ENCODE measurements at regions not wholly inside any gene's neighbourhood (a gene's known extent, or its start where the extent isn't known, plus 50 kb on each side); places are given as distances from the start of the nearest gene placed in this dataset.
"Not testable (repeated sequence)": the region's sequence is repeated elsewhere in the genome, so short reads cannot be mapped to it uniquely, and the experiment has no call there.

DNA sequence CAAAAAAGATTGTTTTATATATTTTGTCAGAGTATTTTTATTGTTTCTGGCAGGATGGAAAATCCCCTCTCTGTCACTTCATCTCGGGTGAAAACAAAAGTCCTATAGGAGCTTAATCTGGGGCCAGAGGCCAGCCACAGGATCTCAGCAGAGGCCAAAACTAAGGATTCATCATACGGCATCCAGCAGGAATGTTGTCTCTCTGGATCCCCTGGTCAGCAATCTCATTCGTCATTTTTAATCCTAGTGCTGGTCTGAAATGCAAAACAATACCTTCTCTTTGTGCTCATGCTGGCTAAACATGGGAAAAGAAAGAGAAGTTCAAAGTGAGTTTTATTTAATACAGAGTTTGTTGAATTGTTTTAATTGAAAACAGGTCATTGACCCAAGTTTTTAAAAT, 482.5 kb upstream of the AUTS2 start:
- Mint-ChIP-seq H3K9me3 (peaks cover 4% of the 10 kb centered on the region in 2 donors), H3K27me3 (ENCODE audit: low read depth in 2 of 2) (no peaks in the 10 kb centered on the region), H3K36me3 (no peaks in the 10 kb centered on the region), H3K27ac (no peak overlapping the region), H3K4me3 (no peak overlapping the region), H3K4me1 (no peaks in the 10 kb centered on the region)
- H3K9me3 ChIP-seq (ENCODE audit: control insufficient read depth, insufficient read depth, low read length), result no peaks in the 10 kb centered on the region
- ATAC-seq, result no peak
- H3K27me3 ChIP-seq (ENCODE audit: control insufficient read depth, insufficient read depth, low read length), result no peaks in the 10 kb centered on the region
- H3K4me3 ChIP-seq (ENCODE audit: low read length), result no peak overlapping the region
- no peaks in the 10 kb centered on the region for H3K36me3 ChIP-seq (ENCODE audit: control insufficient read depth, insufficient read depth, low read length)
- H3K27ac ChIP-seq (ENCODE audit: low read length), result no peak overlapping the region
- intact Hi-C loops (cut with micrococcal nuclease), result no loop called here
- H3K4me1 ChIP-seq (ENCODE audit: control insufficient read depth, insufficient read depth, low read length), result no peaks in the 10 kb centered on the region
- TF ChIP-seq, protein P1, sequence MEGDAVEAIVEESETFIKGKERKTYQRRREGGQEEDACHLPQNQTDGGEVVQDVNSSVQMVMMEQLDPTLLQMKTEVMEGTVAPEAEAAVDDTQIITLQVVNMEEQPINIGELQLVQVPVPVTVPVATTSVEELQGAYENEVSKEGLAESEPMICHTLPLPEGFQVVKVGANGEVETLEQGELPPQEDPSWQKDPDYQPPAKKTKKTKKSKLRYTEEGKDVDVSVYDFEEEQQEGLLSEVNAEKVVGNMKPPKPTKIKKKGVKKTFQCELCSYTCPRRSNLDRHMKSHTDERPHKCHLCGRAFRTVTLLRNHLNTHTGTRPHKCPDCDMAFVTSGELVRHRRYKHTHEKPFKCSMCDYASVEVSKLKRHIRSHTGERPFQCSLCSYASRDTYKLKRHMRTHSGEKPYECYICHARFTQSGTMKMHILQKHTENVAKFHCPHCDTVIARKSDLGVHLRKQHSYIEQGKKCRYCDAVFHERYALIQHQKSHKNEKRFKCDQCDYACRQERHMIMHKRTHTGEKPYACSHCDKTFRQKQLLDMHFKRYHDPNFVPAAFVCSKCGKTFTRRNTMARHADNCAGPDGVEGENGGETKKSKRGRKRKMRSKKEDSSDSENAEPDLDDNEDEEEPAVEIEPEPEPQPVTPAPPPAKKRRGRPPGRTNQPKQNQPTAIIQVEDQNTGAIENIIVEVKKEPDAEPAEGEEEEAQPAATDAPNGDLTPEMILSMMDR (IDR thresholded peaks at IDR 0.05), result no peak
- DNase-seq, result no peak
- WGBS (ENCODE audit: insufficient coverage), result 91% methylated on average over 3 of the region's 3 CpGs

DNA sequence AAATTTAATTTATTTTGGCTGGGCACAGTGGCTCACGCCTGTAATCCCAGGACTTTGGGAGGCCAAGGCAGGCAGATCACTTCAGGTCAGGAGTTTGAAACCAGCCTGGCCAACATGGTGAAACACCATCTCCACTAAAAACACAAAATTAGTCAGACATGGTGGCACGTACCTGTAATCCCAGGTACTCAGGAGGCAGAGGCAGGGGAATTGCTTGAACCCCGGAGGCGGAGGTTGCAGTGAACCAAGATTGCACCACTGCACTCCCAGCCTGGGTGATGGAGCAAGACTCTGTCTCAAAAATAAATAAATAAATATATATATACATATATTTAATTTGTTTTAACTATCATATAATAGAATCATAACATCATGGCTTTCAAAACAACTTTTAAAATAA, 482.1 kb upstream of the AUTS2 start:
- intact Hi-C loops (cut with micrococcal nuclease); H3K4me3 Mint-ChIP-seq: not testable (repeated sequence)

DNA sequence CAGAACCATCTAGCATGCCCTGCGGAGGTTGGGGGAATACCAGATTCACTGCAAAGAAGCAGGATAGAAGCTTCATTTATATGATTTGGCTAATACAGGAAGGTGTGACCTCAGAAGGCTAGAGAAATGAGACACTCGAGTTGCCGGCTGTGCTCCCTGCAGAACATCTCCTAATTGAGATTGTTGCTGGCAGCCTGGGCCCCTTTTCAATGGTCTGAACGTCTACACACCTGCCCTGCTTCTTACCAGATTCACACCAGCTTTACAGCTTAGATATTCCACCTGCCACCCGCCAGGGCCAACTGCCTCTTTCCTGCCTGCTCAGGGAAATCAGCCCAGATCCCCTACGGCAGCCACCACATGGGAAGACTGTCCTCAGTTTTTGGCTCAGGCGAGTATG, 475.3 kb upstream of the AUTS2 start:
- Histone ChIP-seq H3K4me3 (ENCODE audit: low read length) (no peak overlapping the region), H3K27me3 (ENCODE audit: control insufficient read depth, insufficient read depth, low read length) (no peaks in the 10 kb centered on the region), H3K9me3 (ENCODE audit: control insufficient read depth, insufficient read depth, low read length) (no peaks in the 10 kb centered on the region), H3K36me3 (ENCODE audit: control insufficient read depth, insufficient read depth, low read length) (no peaks in the 10 kb centered on the region), H3K27ac (ENCODE audit: low read length) (no peak overlapping the region), H3K4me1 (ENCODE audit: control insufficient read depth, insufficient read depth, low read length) (no peaks in the 10 kb centered on the region)
- Mint-ChIP-seq H3K4me3 (no peak overlapping the region), H3K27ac (no peak overlapping the region), H3K36me3 (no peaks in the 10 kb centered on the region), H3K9me3 (peaks cover 0 to 2% of the 10 kb centered on the region in 2 donors), H3K27me3 (ENCODE audit: low read depth in 2 of 2) (peaks cover 0 to 3% of the 10 kb centered on the region in 2 donors), H3K4me1 (no peaks in the 10 kb centered on the region)
- TF ChIP-seq, protein P1 (IDR thresholded peaks at IDR 0.05), result no peak
- WGBS (ENCODE audit: insufficient coverage), result 77% methylated on average over 7 of the region's 7 CpGs
- DNase-seq (no peak), ATAC-seq (no peak)
- intact Hi-C loops (cut with micrococcal nuclease), result no loop called here

More for the DNA sequence above, 482.1 kb upstream of the AUTS2 start:
- H3K9me3 Mint-ChIP-seq; H3K4me1 ChIP-seq (ENCODE audit: control insufficient read depth, insufficient read depth, low read length); H3K27ac ChIP-seq (ENCODE audit: low read length); ATAC-seq; H3K27me3 ChIP-seq (ENCODE audit: control insufficient read depth, insufficient read depth, low read length); H3K36me3 Mint-ChIP-seq; H3K27ac Mint-ChIP-seq; H3K4me3 ChIP-seq (ENCODE audit: low read length); H3K27me3 Mint-ChIP-seq (ENCODE audit: low read depth in 2 of 2); H3K36me3 ChIP-seq (ENCODE audit: control insufficient read depth, insufficient read depth, low read length); H3K4me1 Mint-ChIP-seq; H3K9me3 ChIP-seq (ENCODE audit: control insufficient read depth, insufficient read depth, low read length); DNase-seq: not testable (repeated sequence)
- 87% methylated on average over 4 of the region's 4 CpGs for WGBS (ENCODE audit: insufficient coverage)

DNA sequence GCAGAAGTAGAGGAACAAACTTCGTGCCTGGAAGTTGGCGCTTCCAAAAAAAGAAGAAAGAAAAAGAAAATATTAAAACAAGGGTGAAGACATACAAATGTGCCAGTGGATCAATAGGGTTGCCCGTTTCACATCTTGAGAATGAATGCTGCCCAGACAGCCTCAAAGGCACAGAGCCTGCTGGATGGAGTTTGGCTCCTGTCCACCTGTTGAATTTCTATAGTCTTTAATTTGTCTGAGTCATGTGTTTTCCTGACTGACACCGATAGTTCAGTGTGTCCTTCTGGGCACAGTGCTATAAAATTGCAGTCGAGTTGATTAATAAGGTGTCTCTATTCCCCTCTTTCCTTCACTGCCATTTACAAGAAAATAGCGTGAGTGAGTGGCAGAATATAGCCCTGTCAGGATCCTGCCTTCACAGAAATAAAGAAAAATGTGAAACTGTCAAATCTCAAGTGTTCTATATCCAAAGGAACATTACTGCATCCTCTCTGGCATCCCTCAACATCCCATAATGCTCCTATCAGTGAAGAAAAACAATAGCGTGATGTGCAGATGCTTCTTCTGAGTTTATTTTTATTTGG, 471.3 kb upstream of the AUTS2 start:
- 88% methylated on average over 7 of the region's 7 CpGs for WGBS (ENCODE audit: insufficient coverage)
- Histone ChIP-seq H3K4me1 (ENCODE audit: control insufficient read depth, insufficient read depth, low read length) (no peaks in the 10 kb centered on the region), H3K9me3 (ENCODE audit: control insufficient read depth, insufficient read depth, low read length) (no peaks in the 10 kb centered on the region), H3K27me3 (ENCODE audit: control insufficient read depth, insufficient read depth, low read length) (no peaks in the 10 kb centered on the region), H3K27ac (ENCODE audit: low read length) (no peak overlapping the region), H3K36me3 (ENCODE audit: control insufficient read depth, insufficient read depth, low read length) (no peaks in the 10 kb centered on the region), H3K4me3 (ENCODE audit: low read length) (no peak overlapping the region)
- DNase-seq (no peak), ATAC-seq (no peak)
- no peaks in the 10 kb centered on the region for H3K36me3 Mint-ChIP-seq
- H3K27me3 Mint-ChIP-seq (ENCODE audit: low read depth in 2 of 2), result peaks cover 0 to 3% of the 10 kb centered on the region in 2 donors
- H3K27ac Mint-ChIP-seq, result no peak overlapping the region
- intact Hi-C loops (cut with micrococcal nuclease), result no loop called here
- H3K4me1 Mint-ChIP-seq, result no peaks in the 10 kb centered on the region
- TF ChIP-seq, protein P1 (IDR thresholded peaks at IDR 0.05), result no peak
- peaks cover 0 to 4% of the 10 kb centered on the region in 2 donors for H3K9me3 Mint-ChIP-seq
- H3K4me3 Mint-ChIP-seq, result no peak overlapping the region

Measured in natural killer cell (primary cell).